NCI-H2081 treated with DMSO at 0.1 percent for 48 hours (cell line): ENCODE measurements at regions not wholly inside any gene's neighbourhood (a gene's known extent, or its start where the extent isn't known, plus 50 kb on each side); places are given as distances from the start of the nearest gene placed in this dataset.

ENCODE experiments used
- DNase-seq: peaks from one replicate; lab custom pipeline; 2025; lab: John Stamatoyannopoulos, UW

DNA sequence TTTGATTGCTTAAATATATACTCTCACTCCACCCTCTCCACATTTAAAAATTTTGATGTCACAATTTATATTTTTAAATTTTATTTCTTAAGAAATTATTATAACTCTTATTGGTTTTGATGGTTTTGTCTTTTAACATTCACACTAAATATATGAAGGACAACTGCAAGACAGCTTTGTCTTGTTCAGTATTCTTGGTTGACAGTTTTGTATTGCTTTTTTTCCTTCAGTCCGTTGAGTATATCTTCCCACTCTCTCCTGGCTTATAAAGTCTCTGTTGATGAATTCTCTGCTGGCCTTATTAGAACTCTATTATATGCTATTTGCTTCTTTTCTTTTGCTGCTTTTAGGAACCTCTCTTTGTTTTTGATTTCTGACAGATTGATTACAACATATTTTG is 392.2 kb downstream of the C6orf118 start:
- no peak for DNase-seq

DNA sequence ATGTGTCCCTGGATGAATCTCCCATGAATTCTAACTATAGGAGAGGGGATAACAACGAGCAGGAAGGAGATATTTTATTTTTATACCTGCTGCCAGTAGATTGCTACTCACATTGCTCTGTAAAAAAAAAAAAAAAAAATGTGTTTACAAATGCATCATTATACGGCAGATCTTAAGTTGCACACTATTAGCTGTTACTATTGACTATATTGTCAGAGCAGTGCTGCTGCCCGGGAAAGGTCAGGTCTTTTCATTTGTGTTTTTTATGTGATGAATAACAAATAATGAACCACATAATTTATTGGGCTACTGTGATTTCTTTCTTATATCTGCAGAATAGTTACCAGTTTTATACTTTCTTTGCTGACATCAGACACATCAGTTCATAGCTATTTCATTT is 393.3 kb downstream of the C6orf118 start:
- DNase-seq = no peak

DNA sequence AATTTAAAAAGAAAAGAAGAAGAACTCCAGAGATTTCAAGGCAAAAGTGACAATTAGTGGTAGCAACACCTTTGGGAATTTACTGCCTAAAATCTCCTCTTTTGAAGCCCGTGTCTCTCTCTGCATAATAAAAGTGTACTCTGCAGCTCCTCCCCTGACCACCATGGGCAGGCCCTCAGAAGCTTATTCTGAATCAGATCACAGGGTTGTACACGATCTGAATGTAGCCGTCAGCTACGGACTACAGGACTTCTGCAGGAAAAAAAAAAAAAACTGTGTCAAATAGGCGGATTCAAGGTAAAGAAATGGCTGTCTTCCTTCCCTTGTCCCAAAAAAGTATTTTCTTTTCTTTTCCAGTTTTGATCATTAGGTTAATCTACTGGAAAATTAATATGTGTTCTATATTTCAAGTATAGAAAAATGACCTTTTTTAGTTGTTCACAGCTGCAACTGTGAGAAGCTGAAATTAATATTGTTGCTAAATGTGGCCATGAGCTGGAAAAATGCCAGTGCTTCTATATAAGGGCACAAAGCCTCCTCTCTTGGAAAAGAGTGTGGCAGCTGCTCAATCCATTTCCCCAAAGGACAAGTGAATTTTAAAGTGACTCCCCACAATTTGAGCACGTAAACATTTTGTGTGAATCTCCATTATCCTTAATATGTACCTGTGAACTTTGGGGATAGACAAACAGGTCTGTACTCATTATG is 397.4 kb downstream of the C6orf118 start:
- no peak for DNase-seq

DNA sequence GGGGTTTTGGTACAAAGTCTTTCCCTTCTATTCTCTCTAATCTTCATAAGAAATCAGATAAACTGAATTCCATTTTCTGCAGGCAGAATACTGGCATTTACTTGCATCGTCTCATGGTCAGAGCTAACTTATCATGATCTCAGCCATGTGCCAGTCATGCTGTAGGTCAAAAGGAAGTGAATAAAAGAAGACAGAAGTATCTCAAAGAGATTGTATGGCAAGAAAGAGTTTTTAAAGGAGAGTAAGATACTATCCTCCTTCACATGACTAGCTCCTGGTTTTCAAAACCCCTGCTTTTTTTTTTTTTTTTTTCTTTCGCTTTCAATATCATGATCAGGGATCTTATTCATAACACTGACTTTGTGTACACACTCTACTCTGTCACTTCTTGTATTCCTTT is 398.3 kb downstream of the C6orf118 start:
- DNase-seq = no peak

DNA sequence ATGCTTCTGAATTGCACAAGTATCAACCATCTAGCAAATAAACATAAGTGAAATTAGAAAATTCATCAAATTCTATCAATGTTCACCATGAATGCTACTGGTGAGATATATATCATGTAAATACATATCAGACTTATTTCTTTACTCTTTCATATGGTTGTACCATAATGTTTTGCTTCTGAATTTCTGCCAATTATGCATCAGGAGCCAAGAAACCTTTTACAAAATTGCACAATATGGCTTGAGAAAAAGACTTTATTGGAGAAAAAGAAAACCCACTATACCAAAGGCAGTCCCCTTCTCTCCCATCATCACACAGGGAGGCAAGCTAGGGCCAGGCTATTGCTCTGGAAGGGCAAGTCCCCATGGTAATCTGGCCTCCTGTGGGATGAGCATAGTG is 402.6 kb downstream of the C6orf118 start:
- DNase-seq = no peak

DNA sequence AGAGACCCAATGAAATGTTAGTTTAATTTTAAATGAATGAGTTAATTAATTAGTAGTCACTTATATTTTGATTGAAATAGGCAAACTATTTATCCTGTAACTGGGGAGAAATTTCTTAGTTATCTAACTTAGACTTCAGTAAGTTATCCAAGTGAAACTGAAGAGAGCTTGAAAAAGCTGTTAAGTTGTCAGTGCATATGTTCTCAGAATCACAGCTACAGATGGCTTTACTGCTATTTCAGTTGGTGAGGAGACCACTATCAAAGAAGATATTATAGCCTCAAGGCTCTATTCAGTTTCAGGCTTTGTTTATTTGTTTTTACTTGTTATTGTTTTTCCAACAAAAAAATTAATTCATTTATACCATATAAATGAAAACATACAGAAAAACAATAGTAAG is 404.1 kb downstream of the C6orf118 start:
- no peak for DNase-seq

DNA sequence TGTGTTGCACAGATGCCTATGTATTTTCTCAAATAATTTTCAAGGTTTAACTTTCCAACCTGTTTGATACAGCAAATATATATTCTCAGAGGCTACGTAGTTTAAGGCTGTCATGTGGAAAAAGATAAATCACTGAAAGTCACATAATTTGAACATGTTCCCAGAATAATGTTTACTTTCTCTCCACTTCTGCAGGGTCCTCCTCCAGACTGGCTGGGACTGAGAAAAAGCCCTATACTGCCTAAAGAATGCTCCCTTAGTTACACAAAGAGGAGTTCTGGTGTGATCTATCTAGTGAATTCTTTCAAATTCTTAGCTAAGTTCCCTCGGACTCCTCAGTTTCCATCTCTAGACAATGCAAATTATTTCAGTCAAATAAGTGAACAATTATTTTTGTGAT is 411.0 kb downstream of the C6orf118 start:
- no peak for DNase-seq

DNA sequence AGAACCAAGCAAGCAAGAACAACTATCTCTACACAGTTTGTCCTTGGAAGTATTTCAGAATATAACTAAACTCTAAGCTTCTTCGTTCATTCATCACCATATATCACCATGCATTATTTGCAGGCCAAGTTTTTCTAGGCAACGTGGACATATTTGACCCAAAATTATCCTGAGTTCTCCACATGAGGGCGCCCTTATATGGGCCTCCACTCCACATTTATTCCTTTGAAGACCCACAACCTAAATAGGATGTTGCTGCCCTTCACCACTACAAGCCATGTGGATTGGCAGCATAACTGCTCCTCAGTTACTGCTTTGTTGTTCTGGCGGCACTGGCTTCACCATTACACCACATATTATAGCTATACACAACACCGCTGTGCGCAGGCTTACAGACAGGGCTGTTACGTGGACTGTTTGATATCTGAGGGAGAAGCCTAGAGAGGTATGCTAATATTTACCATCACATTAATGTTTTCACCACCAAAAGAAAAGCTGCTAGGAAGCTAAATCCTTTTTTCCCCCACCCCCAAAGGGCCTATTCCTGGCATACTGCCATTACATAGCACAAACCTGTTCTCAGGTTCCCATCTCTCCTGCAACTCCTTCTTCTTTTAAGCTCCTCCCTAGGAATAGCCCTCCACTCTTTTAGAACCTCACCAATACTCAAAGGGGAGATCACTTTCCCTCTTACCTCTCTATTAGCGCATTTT is 411.7 kb downstream of the C6orf118 start:
- peak; percentile 42 for DNase-seq

DNA sequence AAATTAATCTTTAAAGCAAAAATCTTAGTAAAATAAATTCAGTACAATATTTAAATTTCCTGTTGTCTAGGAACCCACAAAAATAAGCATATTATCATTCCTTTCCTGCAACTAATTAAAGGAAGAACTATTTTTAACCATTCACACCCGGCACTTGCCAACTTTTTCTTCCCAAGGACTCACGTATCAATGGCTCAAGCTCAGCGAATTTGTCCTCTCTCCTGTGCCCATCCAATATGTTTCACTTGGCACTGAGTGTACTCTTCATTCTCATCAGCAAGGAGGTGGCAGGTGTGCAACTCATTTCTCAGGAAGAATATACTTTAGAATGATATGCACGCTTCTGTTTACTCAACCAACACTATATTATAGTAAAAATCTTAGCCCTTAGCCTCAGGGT is 419.4 kb downstream of the C6orf118 start:
- DNase-seq = no peak

DNA sequence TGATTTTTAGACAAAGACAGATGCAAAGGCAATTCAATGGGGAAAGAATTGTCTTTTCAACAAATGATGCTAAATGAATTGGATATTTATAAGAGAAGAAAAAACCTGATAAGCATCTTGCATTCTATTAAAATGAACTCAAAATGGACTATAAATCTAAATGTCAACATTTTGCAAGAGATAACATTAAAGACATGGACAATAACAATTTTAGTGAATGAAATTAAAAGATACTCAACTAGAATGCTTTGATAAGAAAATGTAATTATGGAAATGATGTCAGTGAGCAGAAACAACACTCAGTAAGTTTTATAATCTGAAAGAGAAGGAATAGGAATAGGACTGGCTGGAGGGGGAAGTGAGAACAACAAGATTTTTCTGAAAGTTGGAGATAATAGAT is 421.7 kb downstream of the C6orf118 start:
- DNase-seq = no peak

DNA sequence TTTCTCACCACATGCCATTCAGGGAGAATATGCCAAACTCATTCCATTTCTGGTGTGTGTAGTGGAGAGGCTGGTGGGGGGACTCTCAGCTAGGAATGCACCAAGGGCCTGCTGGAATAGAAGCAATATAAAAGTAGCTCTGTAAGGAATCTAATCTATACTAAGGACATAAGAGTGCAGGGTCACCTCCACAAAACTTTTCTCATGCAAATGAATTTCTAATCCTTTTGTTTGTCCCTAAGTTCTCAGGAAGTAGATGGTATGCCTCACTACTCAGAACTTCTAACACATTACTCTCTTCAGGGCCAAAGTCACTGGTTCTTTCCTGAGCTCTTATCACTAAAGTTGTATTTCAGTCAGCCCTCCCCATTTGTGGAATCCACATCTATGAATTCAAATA is 427.2 kb downstream of the C6orf118 start:
- no peak for DNase-seq

DNA sequence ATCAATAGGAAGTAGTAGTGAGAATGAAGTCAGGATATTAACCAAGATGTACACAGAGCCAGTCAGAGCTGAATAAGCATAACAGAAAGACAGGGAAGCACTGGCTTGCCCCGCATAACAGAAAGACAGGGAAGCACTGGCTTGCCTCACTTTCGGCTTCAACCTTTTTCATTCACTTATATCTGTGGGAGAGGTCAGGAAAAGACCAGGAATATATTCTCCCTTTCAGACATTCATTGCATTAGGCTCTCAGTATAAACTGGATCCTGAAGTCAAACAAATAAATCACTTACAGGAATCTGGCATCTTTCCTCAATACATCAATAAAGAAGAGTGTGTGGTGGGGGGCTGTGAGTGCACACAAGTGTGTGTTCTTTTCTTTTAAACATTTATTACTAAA is 437.6 kb downstream of the C6orf118 start:
- no peak for DNase-seq

DNA sequence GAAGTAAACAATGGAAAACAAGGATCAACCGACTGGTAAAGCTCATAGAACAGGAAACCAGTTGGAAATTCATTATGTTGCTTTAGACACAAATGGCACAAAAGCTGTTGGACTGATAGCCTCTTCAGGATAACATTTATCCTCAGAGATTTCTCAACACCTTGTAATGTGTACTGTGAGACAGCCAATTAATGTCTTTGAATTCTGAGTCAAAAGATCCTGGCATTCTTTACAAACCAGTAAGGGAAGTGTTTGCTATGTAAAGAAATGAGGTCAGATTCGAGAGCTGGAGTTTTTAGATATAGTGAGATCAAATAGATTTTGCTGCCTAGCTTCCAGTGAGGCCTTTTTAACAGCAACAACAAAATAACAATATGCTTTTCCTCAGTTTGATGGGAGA is 439.2 kb downstream of the C6orf118 start:
- no peak for DNase-seq

DNA sequence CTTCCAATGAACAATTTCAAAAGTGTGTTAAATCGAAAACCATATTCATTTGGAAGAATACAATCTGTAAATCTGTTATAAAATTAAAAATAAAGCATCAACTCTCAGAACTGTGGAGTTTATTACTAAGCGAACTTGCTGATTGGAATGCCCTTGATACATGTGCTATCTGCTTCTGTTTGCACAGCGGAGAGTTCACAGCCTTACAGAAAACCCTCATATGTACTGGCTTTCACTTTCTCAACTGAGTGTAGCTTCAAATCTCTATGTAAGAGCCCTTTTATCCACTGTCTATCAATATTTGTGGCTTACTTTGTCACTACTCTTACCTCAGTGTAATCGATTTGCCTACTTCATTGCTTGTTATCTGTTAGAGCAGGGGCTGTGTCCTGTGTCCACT is 447.4 kb downstream of the C6orf118 start:
- no peak for DNase-seq

DNA sequence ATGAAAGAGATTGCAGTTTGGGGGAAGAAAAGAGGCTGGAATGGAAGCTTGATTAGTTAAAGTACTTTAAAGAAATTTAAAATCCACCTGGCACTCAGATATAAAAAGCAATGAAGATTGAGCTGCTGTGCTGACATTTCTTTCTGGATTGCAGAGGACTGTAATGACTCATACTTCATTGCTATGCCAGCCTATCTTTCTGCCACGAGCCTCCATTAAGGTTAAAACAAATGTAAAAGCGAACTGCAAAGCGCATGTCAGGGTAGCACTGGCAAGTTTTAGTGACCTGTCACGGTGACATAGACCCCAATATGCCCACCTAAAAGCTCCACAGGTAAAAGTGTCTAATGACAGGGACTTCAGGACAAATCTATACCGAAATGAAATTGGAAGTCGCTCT is 449.6 kb downstream of the C6orf118 start:
- no peak for DNase-seq

DNA sequence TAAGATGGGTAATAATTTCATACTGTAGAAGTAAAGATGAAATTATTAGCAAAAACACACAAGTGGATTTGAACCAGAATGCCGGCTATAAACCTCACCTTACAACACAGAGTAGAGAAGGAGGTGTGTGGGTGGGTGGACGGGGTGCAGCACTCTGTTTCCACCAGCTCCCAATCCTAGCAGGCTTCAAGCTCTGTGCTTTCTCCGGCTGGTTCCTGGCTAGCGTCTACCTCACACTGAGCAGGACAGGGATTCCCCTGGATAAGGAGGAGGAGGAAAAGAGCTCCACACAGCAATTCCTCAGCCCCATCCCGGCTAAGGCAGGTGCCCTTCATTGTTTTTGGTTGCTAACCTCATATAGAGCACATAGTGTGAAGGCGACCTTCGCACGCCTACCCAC is 453.3 kb downstream of the C6orf118 start:
- no peak for DNase-seq

DNA sequence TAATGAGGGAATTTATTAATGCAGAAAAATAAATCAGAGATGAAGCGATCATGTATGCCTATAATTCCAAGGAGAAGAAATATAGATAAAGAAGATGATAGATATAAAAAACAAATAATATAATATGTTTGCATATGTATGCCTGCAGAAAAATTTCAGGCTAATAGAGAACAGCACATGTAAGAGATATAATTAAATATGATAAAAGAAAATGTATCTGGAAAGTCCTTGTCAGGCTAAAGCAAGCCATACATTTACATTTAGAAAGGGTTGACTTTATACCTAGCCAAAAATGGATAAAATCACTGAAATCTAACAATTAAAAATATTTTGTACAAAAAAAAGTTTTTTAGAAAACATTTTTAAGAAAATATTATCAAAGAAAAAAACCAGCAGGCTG is 454.1 kb downstream of the C6orf118 start:
- no peak for DNase-seq

DNA sequence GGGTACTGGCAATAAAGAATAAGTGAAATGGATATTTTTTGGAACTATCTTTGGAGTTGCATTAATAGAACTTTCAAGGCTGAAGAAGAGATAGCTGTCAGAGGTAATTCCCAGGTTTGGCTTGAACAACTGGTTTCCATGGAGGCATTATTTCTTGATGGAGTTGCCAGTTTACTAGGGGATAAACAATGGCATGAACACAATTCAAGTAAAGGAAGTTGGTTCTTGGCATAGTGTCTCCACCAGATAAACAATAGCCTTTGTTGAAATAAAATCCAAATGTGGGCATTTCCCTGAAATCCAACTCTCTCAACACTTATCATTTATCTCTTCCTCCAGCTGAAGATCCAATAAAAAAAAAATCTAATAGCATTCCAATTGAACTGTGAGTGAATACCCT is 454.9 kb downstream of the C6orf118 start:
- no peak for DNase-seq

DNA sequence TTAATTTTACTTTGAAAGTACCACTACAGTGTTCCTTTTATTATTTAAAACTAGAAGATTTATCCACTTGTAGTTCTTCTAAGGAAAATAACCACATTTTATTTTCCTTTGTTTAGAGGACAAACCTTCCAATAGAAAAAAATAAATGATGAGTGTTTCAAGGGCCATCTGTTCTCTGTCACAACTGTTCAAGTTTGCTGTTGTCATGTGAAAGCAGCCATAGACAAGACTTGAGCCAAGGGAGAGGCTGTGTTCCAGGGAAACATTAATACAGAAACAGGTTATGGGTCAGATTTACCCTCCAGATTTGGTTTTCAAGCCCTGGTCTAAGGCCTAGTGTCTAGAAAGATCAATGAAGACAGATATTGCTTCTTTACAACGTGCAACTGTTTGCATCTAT is 463.6 kb downstream of the C6orf118 start:
- no peak for DNase-seq

DNA sequence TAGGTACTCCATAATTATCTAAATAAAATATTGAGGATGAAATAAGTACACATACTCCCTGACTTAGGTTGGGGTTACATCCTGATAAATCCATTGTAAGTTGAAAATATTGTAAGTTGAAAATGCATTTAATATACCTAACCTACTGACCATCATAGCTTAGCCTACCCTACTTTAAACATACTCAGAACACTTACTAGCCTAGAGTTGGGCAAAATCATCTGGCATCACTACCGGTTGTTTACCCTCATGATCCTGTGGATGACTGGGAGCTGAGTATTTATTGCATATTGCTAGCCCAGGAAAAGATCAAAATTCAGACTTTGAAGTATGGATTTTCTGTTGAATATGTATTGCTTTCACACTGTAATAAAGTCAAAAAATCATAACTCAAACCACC is 467.3 kb downstream of the C6orf118 start:
- DNase-seq = no peak

DNA sequence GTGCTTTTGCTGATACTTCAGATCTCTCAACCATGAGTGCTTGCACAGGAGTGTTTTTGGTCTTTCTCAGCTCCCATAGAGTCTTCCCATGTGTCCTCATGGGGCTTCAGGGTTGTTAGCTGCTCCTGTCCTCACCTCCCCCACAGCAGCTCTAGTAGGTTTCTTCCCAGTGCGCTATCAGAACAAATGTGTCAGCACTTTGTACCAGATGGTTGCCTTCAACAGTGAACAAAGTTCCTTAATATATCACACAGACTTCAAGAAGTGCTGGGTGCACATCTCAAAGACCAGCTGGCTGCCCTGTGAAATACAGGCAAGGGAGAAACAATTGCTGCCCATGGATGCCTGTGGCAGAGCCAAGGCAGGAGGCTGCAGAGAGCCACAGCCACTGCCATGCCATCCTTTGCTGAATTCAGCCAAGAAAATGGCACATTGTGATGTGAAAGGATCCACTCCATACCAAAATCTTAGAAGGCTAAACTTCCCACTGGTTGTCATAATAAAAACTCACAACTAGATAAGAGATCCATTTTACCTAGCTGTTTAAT is 471.3 kb downstream of the C6orf118 start:
- DNase-seq = no peak

DNA sequence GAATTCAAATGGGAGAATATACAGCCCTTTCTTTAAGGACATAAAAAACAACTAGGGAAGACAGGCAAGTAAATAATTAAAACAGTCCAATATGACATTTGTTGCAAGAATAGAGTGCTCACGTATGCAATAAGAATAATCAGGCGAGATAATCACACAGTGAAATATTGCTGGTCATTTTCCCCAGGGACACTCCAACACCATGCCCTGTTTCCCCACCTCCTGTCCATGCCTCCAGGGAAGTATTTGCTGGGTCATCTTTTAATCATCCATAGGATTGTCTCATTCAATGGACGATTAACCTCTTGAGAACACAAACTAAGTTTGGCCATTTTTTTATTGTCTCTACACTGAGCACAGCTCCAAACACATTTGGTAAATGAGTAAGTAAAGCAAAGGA is 472.9 kb downstream of the C6orf118 start:
- no peak for DNase-seq

DNA sequence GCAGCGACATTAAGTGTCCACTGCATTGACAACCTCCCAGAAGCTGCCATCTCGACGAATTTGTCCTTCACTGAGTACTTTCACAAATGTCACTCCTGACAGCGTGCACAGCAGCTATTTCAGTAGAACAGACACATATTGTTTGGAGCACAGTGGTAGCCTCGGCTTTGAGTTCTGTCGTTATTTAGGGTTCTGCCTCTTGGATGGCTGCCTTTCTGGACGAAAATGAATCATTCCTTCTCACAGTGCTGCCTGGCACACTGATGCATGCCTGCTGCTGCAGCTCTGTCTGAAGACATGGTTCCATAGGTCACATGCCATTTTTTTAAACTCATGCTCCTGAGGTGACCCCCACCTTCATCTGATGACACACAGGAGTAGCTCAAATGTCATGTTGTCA is 477.0 kb downstream of the C6orf118 start:
- DNase-seq = no peak

DNA sequence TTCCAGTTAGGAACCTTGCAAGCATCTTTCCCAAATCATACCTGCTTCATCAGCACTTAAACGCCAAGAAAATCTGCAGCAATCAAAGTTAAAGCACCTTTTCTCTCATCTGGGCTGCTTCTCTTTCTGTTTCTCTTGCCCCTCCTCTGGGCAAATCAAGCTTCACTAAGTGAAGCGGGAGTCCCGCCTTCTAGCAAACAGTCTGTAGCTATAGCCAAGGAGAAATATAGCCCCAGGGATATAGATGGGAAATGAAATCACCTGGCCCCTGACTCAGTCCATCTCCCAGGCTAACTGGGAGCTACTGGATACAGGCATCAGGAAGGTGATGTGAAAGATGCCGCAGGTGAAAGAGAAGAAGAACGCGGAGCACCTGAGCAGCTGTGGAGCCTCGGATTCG is 481.9 kb downstream of the C6orf118 start:
- peak; percentile 16 for DNase-seq
